Stomach (tissue), 8 donors: ENCODE measurements at regions not wholly inside any gene's neighbourhood (a gene's known extent, or its start where the extent isn't known, plus 50 kb on each side); places are given as distances from the start of the nearest gene placed in this dataset.
A peak's percentile ranks its signal among the peaks of the same experiment; 100 is the strongest.

Experiments used
- DNase-seq, 2 donors: peaks; one replicate each; pipeline versions ENCODE4 v3.0.0 to v3.0.0-alpha.2; 2013 to 2019
- H3K27ac ChIP-seq, 5 donors: fragments of 200-600 bp in 4 of 5; sonication (generic) in 4 of 5; one replicate each; pipeline ENCODE4 v1.5.1; 2013 to 2019; ENCODE audit warnings: mild to moderate bottlenecking in 1 of 5, moderate library complexity in 1 of 5
- H3K27me3 ChIP-seq, 3 donors: fragments of 200-600 bp; sonication (generic); one replicate each; pipeline ENCODE4 v1.5.1; 2017 to 2019; ENCODE audit warnings: mixed run types in 1 of 3
- H3K36me3 ChIP-seq, 4 donors: fragments of 200-600 bp; sonication (generic); 1 replicate in 3 of 4; 2 replicates in 1 of 4; pipeline ENCODE4 v1.5.1; 2016 to 2019
- H3K4me1 ChIP-seq, 4 donors: fragments of 200-600 bp; sonication (generic); one replicate each; pipeline ENCODE4 v1.5.1; 2016 to 2019
- H3K4me3 ChIP-seq, 4 donors: fragments of 200-600 bp; sonication (generic) in 3 of 4; one replicate each; pipeline ENCODE4 v1.5.1; 2016 to 2019; ENCODE audit warnings: mild to moderate bottlenecking in 1 of 4
- H3K9me3 ChIP-seq, 4 donors: fragments of 200-600 bp; sonication (generic); one replicate each; pipeline ENCODE4 v1.5.1; 2016 to 2019
- EP300 ChIP-seq: sonication (generic); formaldehyde crosslinking; IDR thresholded peaks from one replicate; pipeline ENCODE4 v1.6.1; 2017; ENCODE audit warnings: antibody characterized with exemption
- POLR2A ChIP-seq, 4 donors: fragments of 450-650 bp; IDR thresholded peaks; one replicate each; pipeline ENCODE4 v1.6.1; 2016; ENCODE audit warnings: antibody characterized with exemption in 4 of 4, control low read depth in 2 of 4, mild to moderate bottlenecking in 1 of 4, moderate library complexity in 1 of 4
- POLR2AphosphoS5 ChIP-seq, 3 donors: sonication (generic); formaldehyde crosslinking; IDR thresholded peaks; one replicate each; pipeline ENCODE4 v1.6.1; 2016; ENCODE audit warnings: antibody characterized with exemption in 3 of 3
- WGBS, 5 donors: extraction: QIAGEN DNeasy Blood & Tissue Kit in 3 of 5; methylation state at CpG; one replicate each; pipeline versions ENCODE4 v1.1.5 to v1.1.7; 2013 to 2018; 5-methylcytosine and 5-hydroxymethylcytosine counted together
- intact Hi-C: fragments of 100-400 bp; cut with DNase I; formaldehyde crosslinking; loops from one replicate; pipeline ENCODE4 v1.15.1; 2023; ENCODE audit warnings: low total_unique reads
- TF ChIP-seq, protein P1 (sequence below), 7 experiments: fragments of 450-650 bp in 4 of 7; fragments of 200-600 bp in 3 of 7; sonication (generic) in 3 of 7; IDR thresholded peaks; one replicate each; pipeline ENCODE4 v1.5.1; 2016 to 2019; ENCODE audit warnings: antibody characterized with exemption in 7 of 7, control low read depth in 2 of 7, mild to moderate bottlenecking in 1 of 7
- donor health status: healthy with polysubstance abuse.
- donor health status: Bipolar disorder and iron deficiency.
- donor health status: healthy.

DNA sequence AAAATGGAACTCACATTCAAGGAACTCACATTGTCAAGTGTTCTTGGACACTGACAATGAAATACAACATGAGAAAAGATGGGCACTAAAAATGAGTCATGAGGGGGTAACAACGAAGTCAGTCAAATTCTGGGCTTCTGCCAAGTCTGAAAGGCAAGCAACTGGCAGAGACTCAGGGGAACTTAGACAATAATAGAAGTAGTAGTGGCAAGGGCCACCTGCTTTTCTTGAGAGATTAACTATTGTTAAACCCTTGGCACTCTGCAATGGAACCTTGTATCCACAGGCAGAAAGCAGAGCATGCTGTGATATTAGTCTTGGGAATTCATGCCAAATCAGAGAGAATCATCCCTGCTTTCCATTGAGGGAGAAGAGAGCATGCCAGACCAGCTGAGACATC, 382.6 kb upstream of the CDH2 start:
- Histone ChIP-seq H3K4me1 (no peaks in the 10 kb centered on the region), H3K27ac (no peak overlapping the region), H3K36me3 (no peaks in the 10 kb centered on the region), H3K4me3 (no peak overlapping the region), H3K27me3 (no peaks in the 10 kb centered on the region), H3K9me3 (no peaks in the 10 kb centered on the region)
- intact Hi-C loops: no loop called here
- TF ChIP-seq EP300: no peak
- no peak for TF ChIP-seq POLR2AphosphoS5 (IDR thresholded peaks at IDR 0.05)
- TF ChIP-seq POLR2A (IDR thresholded peaks at IDR 0.05): no peak
- TF ChIP-seq, protein P1, sequence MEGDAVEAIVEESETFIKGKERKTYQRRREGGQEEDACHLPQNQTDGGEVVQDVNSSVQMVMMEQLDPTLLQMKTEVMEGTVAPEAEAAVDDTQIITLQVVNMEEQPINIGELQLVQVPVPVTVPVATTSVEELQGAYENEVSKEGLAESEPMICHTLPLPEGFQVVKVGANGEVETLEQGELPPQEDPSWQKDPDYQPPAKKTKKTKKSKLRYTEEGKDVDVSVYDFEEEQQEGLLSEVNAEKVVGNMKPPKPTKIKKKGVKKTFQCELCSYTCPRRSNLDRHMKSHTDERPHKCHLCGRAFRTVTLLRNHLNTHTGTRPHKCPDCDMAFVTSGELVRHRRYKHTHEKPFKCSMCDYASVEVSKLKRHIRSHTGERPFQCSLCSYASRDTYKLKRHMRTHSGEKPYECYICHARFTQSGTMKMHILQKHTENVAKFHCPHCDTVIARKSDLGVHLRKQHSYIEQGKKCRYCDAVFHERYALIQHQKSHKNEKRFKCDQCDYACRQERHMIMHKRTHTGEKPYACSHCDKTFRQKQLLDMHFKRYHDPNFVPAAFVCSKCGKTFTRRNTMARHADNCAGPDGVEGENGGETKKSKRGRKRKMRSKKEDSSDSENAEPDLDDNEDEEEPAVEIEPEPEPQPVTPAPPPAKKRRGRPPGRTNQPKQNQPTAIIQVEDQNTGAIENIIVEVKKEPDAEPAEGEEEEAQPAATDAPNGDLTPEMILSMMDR (IDR thresholded peaks at IDR 0.05): no peak
- no peak for DNase-seq
- WGBS, 5 donors: 29 to 35% (median 31%) methylated on average over 1 of the region's 1 CpG

DNA sequence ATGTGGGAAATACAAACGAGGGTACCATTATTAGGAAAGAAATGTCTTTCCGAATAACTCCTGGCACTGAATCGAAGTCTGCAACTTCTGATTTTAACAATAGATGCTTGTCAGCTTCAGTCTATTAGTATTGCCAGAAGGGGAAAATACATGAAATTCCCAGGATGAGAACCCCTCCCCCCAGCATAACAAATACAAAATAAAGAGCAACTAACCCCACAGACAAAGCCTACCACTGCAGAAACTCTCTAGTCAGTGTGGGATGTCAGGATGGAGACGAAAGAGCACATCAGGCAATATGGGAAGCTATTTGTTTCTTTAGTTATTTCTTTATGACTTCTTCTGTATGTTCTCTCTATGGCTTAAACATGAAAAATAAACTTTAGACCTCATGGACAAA, 365.0 kb upstream of the CDH2 start:
- peak in 1 of 2 donors; percentile 21 for DNase-seq
- Histone ChIP-seq H3K36me3 (no peaks in the 10 kb centered on the region), H3K4me3 (no peak overlapping the region), H3K9me3 (no peaks in the 10 kb centered on the region), H3K4me1 (no peaks in the 10 kb centered on the region), H3K27ac (no peak overlapping the region), H3K27me3 (no peaks in the 10 kb centered on the region)
- TF ChIP-seq POLR2A (IDR thresholded peaks at IDR 0.05): no peak
- TF ChIP-seq, protein P1 (IDR thresholded peaks at IDR 0.05): no peak
- no peak for TF ChIP-seq EP300
- no peak for TF ChIP-seq POLR2AphosphoS5 (IDR thresholded peaks at IDR 0.05)
- intact Hi-C loops: no loop called here
- 62 to 79% (median 79%) methylated on average over 4 of the region's 4 CpGs for WGBS, 5 donors

DNA sequence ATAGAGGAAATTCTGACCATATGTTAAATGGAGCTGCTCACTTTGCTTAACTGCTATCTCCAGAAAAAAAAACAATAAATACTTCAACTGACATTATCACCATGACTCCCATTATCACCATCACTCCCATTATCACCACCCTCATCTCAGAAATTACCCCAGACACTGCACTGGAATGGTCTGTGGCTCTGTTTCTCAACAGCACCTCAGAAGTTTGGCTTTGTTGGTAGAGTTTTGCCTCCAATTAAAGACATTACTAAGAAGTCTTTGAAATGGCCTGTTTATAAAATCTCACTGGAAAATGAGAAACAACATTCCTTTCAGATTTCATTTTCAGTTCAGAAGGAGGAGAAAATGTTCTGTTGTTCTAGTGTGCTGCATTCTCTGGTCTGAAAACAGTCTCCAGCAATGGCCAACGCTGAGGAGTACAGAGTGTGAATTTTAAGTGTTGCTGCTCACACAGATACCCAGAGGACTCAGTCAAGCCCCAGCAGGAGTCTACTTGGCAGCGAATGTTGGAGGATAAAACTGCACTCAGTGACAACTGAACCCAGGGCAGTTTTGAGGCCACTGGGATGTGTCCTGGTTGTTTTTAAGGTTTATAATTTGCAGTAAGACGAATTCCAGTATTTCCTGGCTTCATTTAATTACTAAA, 364.5 kb upstream of the CDH2 start:
- no peaks in the 10 kb centered on the region for H3K9me3 ChIP-seq
- 17 to 32% (median 30%) methylated on average over 3 of the region's 3 CpGs for WGBS, 5 donors
- no peak overlapping the region for H3K27ac ChIP-seq
- TF ChIP-seq, protein P1 (IDR thresholded peaks at IDR 0.05): no peak
- TF ChIP-seq POLR2A (IDR thresholded peaks at IDR 0.05) (no peak), POLR2AphosphoS5 (IDR thresholded peaks at IDR 0.05) (no peak), EP300 (no peak)
- intact Hi-C loops: no loop called here
- no peaks in the 10 kb centered on the region for H3K36me3 ChIP-seq
- no peaks in the 10 kb centered on the region for H3K4me1 ChIP-seq
- H3K27me3 ChIP-seq: no peaks in the 10 kb centered on the region
- H3K4me3 ChIP-seq: no peak overlapping the region
- DNase-seq: peak in 1 of 2 donors; percentile 18

DNA sequence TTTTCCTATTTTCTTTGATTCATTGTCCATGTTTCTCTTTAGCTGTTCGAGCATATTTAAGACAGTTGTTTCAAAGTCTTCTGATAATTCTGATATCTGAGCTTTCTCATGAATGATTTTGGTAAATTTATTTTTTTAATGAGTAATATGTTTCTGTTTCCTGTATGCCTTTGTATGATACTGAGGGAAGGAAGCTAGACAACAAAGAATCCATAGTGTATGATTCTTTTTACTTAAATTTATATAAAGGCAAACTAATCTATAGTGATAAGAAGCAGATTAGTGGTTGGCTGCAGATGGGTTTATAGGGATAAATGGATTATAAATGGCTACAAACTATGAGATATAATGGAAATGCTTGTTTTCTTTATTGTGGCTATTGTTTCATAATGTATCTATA, 352.7 kb upstream of the CDH2 start:
- Histone ChIP-seq H3K27ac (no peak overlapping the region), H3K9me3 (peaks cover 0 to 5% (median 0%) of the 10 kb centered on the region in 4 donors), H3K36me3 (no peaks in the 10 kb centered on the region), H3K4me1 (no peaks in the 10 kb centered on the region), H3K27me3 (no peaks in the 10 kb centered on the region), H3K4me3 (no peak overlapping the region)
- no peak for DNase-seq
- TF ChIP-seq POLR2AphosphoS5 (IDR thresholded peaks at IDR 0.05) (no peak), EP300 (no peak), POLR2A (IDR thresholded peaks at IDR 0.05) (no peak)
- TF ChIP-seq, protein P1 (IDR thresholded peaks at IDR 0.05): no peak
- 54 to 81% (median 71%) methylated on average over 1 of the region's 1 CpG for WGBS, 5 donors
- intact Hi-C loops: no loop called here
